ENCODE measurements at regions not wholly inside any gene's neighbourhood (a gene's known extent, or its start where the extent isn't known, plus 50 kb on each side); places are given as distances from the start of the nearest gene placed in this dataset.

- Mint-ChIP-seq H3K4me1 (no peaks in the 10 kb centered on the region), H3K27me3 (ENCODE audit: low read depth) (peaks cover 41% of the 10 kb centered on the region), H3K9me3 (peaks cover 11% of the 10 kb centered on the region), H3K36me3 (no peaks in the 10 kb centered on the region), H3K27ac (no peak overlapping the region), H3K4me3 (no peak overlapping the region)
- DNase-seq (ENCODE audit: low spot score in 2 of 2, unreplicated experiment in 2 of 2): no peak
- no peak for TF ChIP-seq CTCF (IDR thresholded peaks at IDR 0.05; ENCODE audit: unreplicated experiment)
Measured at GRCh38 chr4:146124023-146124680, 51.4 kb upstream of the LSM6 start.

- Mint-ChIP-seq H3K4me1 (no peaks in the 10 kb centered on the region), H3K27me3 (ENCODE audit: low read depth) (peaks cover 41% of the 10 kb centered on the region), H3K27ac (no peak overlapping the region), H3K4me3 (no peak overlapping the region), H3K9me3 (peaks cover 11% of the 10 kb centered on the region), H3K36me3 (no peaks in the 10 kb centered on the region)
- DNase-seq (ENCODE audit: low spot score in 2 of 2, unreplicated experiment in 2 of 2): no peak
- no peak for TF ChIP-seq CTCF (IDR thresholded peaks at IDR 0.05; ENCODE audit: unreplicated experiment)
Measured at GRCh38 chr4:146123231-146123630, 52.3 kb upstream of the LSM6 start.

- Mint-ChIP-seq H3K9me3 (peaks cover 16% of the 10 kb centered on the region), H3K36me3 (no peaks in the 10 kb centered on the region), H3K27ac (no peak overlapping the region), H3K4me1 (no peaks in the 10 kb centered on the region), H3K27me3 (ENCODE audit: low read depth) (peaks cover 48% of the 10 kb centered on the region), H3K4me3 (no peak overlapping the region)
- TF ChIP-seq CTCF (IDR thresholded peaks at IDR 0.05; ENCODE audit: unreplicated experiment): no peak
- DNase-seq (ENCODE audit: low spot score in 2 of 2, unreplicated experiment in 2 of 2): no peak
Measured at GRCh38 chr4:146122398-146122797, 53.1 kb upstream of the LSM6 start.

GRCh38 chr4:146121757-146122156 lies 53.8 kb upstream of the LSM6 start:
- no peak for DNase-seq (ENCODE audit: low spot score in 2 of 2, unreplicated experiment in 2 of 2)
- Mint-ChIP-seq H3K4me3 (no peak overlapping the region), H3K27me3 (ENCODE audit: low read depth) (peaks cover 53% of the 10 kb centered on the region), H3K27ac (no peak overlapping the region), H3K36me3 (no peaks in the 10 kb centered on the region), H3K9me3 (peaks cover 20% of the 10 kb centered on the region), H3K4me1 (no peaks in the 10 kb centered on the region)
- no peak for TF ChIP-seq CTCF (IDR thresholded peaks at IDR 0.05; ENCODE audit: unreplicated experiment)

GRCh38 chr4:146119845-146120404 lies 55.6 kb upstream of the LSM6 start:
- Mint-ChIP-seq H3K4me1 (no peaks in the 10 kb centered on the region), H3K36me3 (no peaks in the 10 kb centered on the region), H3K4me3 (no peak overlapping the region), H3K9me3 (peaks cover 15% of the 10 kb centered on the region), H3K27me3 (ENCODE audit: low read depth) (peaks cover 56% of the 10 kb centered on the region), H3K27ac (no peak overlapping the region)
- no peak for TF ChIP-seq CTCF (IDR thresholded peaks at IDR 0.05; ENCODE audit: unreplicated experiment)
- no peak for DNase-seq (ENCODE audit: low spot score in 2 of 2, unreplicated experiment in 2 of 2)
